Activated CD4-positive, alpha-beta memory T cell treated with anti-CD3 and anti-CD28 coated beads for 36 hours (primary cell): ENCODE measurements at regions not wholly inside any gene's neighbourhood (a gene's known extent, or its start where the extent isn't known, plus 50 kb on each side); places are given as distances from the start of the nearest gene placed in this dataset.
"Not testable (repeated sequence)": the region's sequence is repeated elsewhere in the genome, so short reads cannot be mapped to it uniquely, and the experiment has no call there.

Source experiments
- CTCF ChIA-PET: fragments of 350-600 bp; sonication (Branson Sonifier 250); formaldehyde crosslinking; loops from one replicate; lab custom pipeline; 2021; ENCODE audit warnings: antibody characterized with exemption, inconsistent platforms; lab: Charles Lee
- POLR2A ChIA-PET: fragments of 350-600 bp; sonication (Branson Sonifier 250); formaldehyde crosslinking; loops from one replicate; lab custom pipeline; 2021; ENCODE audit warnings: antibody characterized with exemption; lab: Charles Lee
- DNase-seq: peaks from one replicate; pipeline ENCODE4 v3.0.0-alpha.2; 2020
- H3K27ac Mint-ChIP-seq: one replicate; pipeline ENCODE4 v1.8.0; 2021; ENCODE audit warnings: mixed read lengths
- H3K27me3 Mint-ChIP-seq: one replicate; pipeline ENCODE4 v1.8.0; 2021; ENCODE audit warnings: mixed read lengths
- H3K36me3 Mint-ChIP-seq: one replicate; pipeline ENCODE4 v1.8.0; 2021; ENCODE audit warnings: mixed read lengths
- H3K4me1 Mint-ChIP-seq: one replicate; pipeline ENCODE4 v1.8.0; 2021; ENCODE audit warnings: low read depth, mixed read lengths
- H3K4me3 Mint-ChIP-seq: one replicate; pipeline ENCODE4 v1.8.0; 2021; ENCODE audit warnings: mild to moderate bottlenecking, mixed read lengths
- H3K9me3 Mint-ChIP-seq: one replicate; pipeline ENCODE4 v1.8.0; 2021; ENCODE audit warnings: mixed read lengths
- intact Hi-C: fragments of 100-400 bp; cut with micrococcal nuclease; formaldehyde crosslinking; loops from one replicate; pipeline ENCODE4 v1.15.1; 2023

DNA sequence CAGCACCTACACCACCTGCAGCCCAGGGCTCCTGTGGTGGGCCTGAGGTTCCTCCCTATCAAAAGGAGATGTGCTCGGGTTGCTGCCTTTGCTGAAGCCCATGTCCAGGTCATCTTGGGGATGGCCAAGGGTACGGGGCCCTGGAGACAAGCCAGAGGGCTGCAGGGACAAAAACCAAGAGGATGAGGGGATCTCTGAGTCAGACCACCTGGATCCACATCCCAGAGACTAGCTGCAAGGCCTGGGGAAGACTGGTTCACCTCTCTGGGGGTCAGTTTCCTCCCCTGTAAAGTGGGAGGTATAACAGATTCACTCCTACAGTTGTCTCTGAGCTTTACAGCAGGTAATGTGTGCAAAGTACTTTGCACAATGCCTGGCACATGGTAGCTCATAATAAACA is 376.6 kb downstream of the ZNF716 start:
- POLR2A ChIA-PET, intact Hi-C loops, CTCF ChIA-PET, H3K27ac Mint-ChIP-seq, DNase-seq, H3K36me3 Mint-ChIP-seq, H3K4me1 Mint-ChIP-seq, H3K27me3 Mint-ChIP-seq, H3K4me3 Mint-ChIP-seq: not testable (repeated sequence)
- peaks cover 12% of the 10 kb centered on the region for H3K9me3 Mint-ChIP-seq

DNA sequence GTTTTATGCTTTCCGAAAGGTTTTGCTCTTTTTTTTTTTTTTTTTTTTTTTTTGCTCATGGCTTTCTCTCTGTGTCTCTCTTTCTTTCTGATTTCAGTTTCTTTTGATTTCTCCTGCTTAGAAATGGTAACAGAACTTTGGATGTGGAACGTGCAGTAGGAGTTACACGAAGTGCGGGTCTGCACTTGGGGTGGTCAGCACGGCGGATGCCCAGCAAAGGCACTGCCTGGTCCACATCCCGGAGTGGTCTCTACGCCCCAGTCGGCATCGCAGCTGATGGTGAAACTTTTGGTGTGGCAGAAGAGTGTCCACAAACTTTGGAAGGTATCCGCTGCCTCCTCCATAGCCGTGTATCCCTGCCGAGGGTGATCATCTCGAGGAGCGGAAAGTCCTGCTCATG is 385.2 kb downstream of the ZNF716 start:
- H3K9me3 Mint-ChIP-seq, CTCF ChIA-PET, H3K27ac Mint-ChIP-seq, DNase-seq, H3K4me1 Mint-ChIP-seq, POLR2A ChIA-PET, H3K36me3 Mint-ChIP-seq, H3K27me3 Mint-ChIP-seq, intact Hi-C loops, H3K4me3 Mint-ChIP-seq: not testable (repeated sequence)

- DNase-seq, H3K27ac Mint-ChIP-seq, intact Hi-C loops, H3K36me3 Mint-ChIP-seq, H3K4me3 Mint-ChIP-seq, CTCF ChIA-PET, POLR2A ChIA-PET, H3K4me1 Mint-ChIP-seq, H3K9me3 Mint-ChIP-seq, H3K27me3 Mint-ChIP-seq: not testable (repeated sequence)
Measured at GRCh38 chr7:57839152-57839551, 389.2 kb downstream of the ZNF716 start.

DNA sequence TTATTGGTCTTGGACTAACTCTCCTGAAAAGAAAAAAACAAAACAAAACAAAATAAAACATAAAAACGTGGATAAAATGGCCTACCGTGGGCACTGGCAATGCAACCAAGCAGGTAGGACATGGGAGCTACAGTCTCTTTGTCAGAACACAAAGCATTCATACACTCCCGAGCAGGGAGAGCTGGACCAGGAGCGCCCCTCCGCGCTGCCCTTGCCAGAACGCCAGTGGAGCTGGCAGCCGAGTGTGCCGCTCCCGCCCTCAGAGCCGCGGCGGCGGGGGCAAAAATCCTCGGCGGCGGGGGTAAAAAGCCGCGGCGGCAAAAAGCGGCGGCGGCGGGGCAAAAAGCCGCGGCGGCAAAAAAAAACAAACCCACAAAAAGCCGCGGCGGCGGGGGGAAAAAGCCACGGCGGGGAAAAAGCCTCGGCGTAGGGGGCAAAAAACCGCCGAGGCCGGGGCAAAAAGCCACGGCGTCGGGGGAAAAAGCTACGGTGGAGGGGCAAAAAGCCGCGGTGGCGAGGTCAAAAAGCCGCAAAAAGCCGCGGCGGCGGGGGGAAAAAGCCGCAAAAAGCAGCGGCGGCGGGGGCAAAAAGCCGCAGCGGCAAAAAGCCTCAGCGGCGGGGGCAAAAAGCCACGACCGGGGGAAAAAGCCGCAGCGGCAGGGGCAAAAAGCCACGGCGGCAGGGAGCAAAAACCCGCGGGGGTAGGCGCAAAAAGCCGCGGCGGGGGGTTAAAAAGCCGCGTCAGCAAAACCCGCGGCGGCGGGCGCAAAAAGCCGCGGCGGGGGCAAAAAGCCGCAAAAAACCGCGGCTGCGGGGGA is 418.1 kb downstream of the ZNF716 start:
- intact Hi-C loops: no loop called here
- POLR2A ChIA-PET: no interaction called here
- H3K27ac Mint-ChIP-seq: no peak overlapping the region
- H3K9me3 Mint-ChIP-seq: peaks cover 7% of the 10 kb centered on the region
- H3K27me3 Mint-ChIP-seq: peaks cover 39% of the 10 kb centered on the region
- DNase-seq: no peak
- H3K4me3 Mint-ChIP-seq: peak overlapping the region; percentile 43
- peaks cover 8% of the 10 kb centered on the region for H3K36me3 Mint-ChIP-seq
- H3K4me1 Mint-ChIP-seq: peaks cover 4% of the 10 kb centered on the region
- CTCF ChIA-PET: no interaction called here

- Mint-ChIP-seq H3K4me1 (peaks cover 4% of the 10 kb centered on the region), H3K4me3 (no peak overlapping the region), H3K27me3 (peaks cover 38% of the 10 kb centered on the region), H3K36me3 (peaks cover 8% of the 10 kb centered on the region), H3K9me3 (peaks cover 7% of the 10 kb centered on the region), H3K27ac (no peak overlapping the region)
- intact Hi-C loops: no loop called here
- POLR2A ChIA-PET: no interaction called here
- DNase-seq: no peak
- CTCF ChIA-PET: no interaction called here
Measured at GRCh38 chr7:57868771-57869483, 418.9 kb downstream of the ZNF716 start.
